ENCODE measurements at regions not wholly inside any gene's neighbourhood (a gene's known extent, or its start where the extent isn't known, plus 50 kb on each side); places are given as distances from the start of the nearest gene placed in this dataset.
"Not testable (repeated sequence)": the region's sequence is repeated elsewhere in the genome, so short reads cannot be mapped to it uniquely, and the experiment has no call there.

- H3K36me3 ChIP-seq (replicated peaks in 1 of 2; ENCODE audit: control insufficient read depth in 1 of 2, insufficient read depth in 2 of 2, low read length in 2 of 2); DNase-seq; H3K4me3 ChIP-seq (replicated peaks in 1 of 3; ENCODE audit: low read depth in 2 of 3, low read length in 3 of 3); H3K79me2 ChIP-seq (ENCODE audit: insufficient read depth, low read length); H3K9ac ChIP-seq (ENCODE audit: insufficient read depth, low read length, poor library complexity, severe bottlenecking); H3K4me1 Mint-ChIP-seq; H3K4me1 ChIP-seq (ENCODE audit: control insufficient read depth in 1 of 2, insufficient read depth in 2 of 2, low read length in 2 of 2); H3K36me3 Mint-ChIP-seq; H3K9me3 ChIP-seq (replicated peaks in 1 of 2; ENCODE audit: control insufficient read depth in 1 of 2, insufficient read depth in 1 of 2, low read length in 2 of 2); H3K4me2 ChIP-seq (replicated peaks; ENCODE audit: extremely low read depth, low read length, poor library complexity, severe bottlenecking); H3K27ac Mint-ChIP-seq; H3K27ac ChIP-seq (ENCODE audit: low read depth in 1 of 2, low read length in 2 of 2); H4K20me1 ChIP-seq (ENCODE audit: insufficient read depth, low read length); H3K9me3 Mint-ChIP-seq; H3K27me3 Mint-ChIP-seq (ENCODE audit: low read depth in 3 of 3); H3K4me3 Mint-ChIP-seq; intact Hi-C loops (cut with micrococcal nuclease); H2AFZ ChIP-seq (ENCODE audit: insufficient read depth, low read depth, low read length, poor library complexity, severe bottlenecking); H3K27me3 ChIP-seq (ENCODE audit: control insufficient read depth in 2 of 2, insufficient read depth in 2 of 2, low read length in 2 of 2): not testable (repeated sequence)
- no CpG with 5 or more reads among the region's 3 CpGs for WGBS (ENCODE audit: insufficient coverage)
Measured at GRCh38 chrY:17812664-17813063, 67.4 kb downstream of the CDY2B start.

GRCh38 chrY:17799915-17800314, 80.1 kb downstream of the CDY2B start:
- H3K79me2 ChIP-seq (ENCODE audit: insufficient read depth, low read length); H3K9ac ChIP-seq (ENCODE audit: insufficient read depth, low read length, poor library complexity, severe bottlenecking); H3K9me3 ChIP-seq (replicated peaks in 1 of 2; ENCODE audit: control insufficient read depth in 1 of 2, insufficient read depth in 1 of 2, low read length in 2 of 2); intact Hi-C loops (cut with micrococcal nuclease); H4K20me1 ChIP-seq (ENCODE audit: insufficient read depth, low read length); H3K27ac ChIP-seq (ENCODE audit: low read depth in 1 of 2, low read length in 2 of 2); H3K36me3 ChIP-seq (replicated peaks in 1 of 2; ENCODE audit: control insufficient read depth in 1 of 2, insufficient read depth in 2 of 2, low read length in 2 of 2); H3K36me3 Mint-ChIP-seq; H3K27ac Mint-ChIP-seq; H3K27me3 ChIP-seq (ENCODE audit: control insufficient read depth in 2 of 2, insufficient read depth in 2 of 2, low read length in 2 of 2); H3K27me3 Mint-ChIP-seq (ENCODE audit: low read depth in 3 of 3); DNase-seq; H3K9me3 Mint-ChIP-seq; H3K4me1 ChIP-seq (ENCODE audit: control insufficient read depth in 1 of 2, insufficient read depth in 2 of 2, low read length in 2 of 2); H3K4me2 ChIP-seq (replicated peaks; ENCODE audit: extremely low read depth, low read length, poor library complexity, severe bottlenecking); H3K4me3 ChIP-seq (replicated peaks in 1 of 3; ENCODE audit: low read depth in 2 of 3, low read length in 3 of 3); H2AFZ ChIP-seq (ENCODE audit: insufficient read depth, low read depth, low read length, poor library complexity, severe bottlenecking); H3K4me1 Mint-ChIP-seq; H3K4me3 Mint-ChIP-seq: not testable (repeated sequence)
- WGBS (ENCODE audit: insufficient coverage), result no CpG with 5 or more reads among the region's 2 CpGs

- H3K27me3 ChIP-seq (ENCODE audit: control insufficient read depth in 2 of 2, insufficient read depth in 2 of 2, low read length in 2 of 2); H3K27ac Mint-ChIP-seq; DNase-seq; H3K4me3 Mint-ChIP-seq; H3K79me2 ChIP-seq (ENCODE audit: insufficient read depth, low read length); H3K4me2 ChIP-seq (replicated peaks; ENCODE audit: extremely low read depth, low read length, poor library complexity, severe bottlenecking); H3K9me3 ChIP-seq (replicated peaks in 1 of 2; ENCODE audit: control insufficient read depth in 1 of 2, insufficient read depth in 1 of 2, low read length in 2 of 2); H3K36me3 ChIP-seq (replicated peaks in 1 of 2; ENCODE audit: control insufficient read depth in 1 of 2, insufficient read depth in 2 of 2, low read length in 2 of 2); H3K27me3 Mint-ChIP-seq (ENCODE audit: low read depth in 3 of 3); H3K9ac ChIP-seq (ENCODE audit: insufficient read depth, low read length, poor library complexity, severe bottlenecking); H3K4me1 Mint-ChIP-seq; H4K20me1 ChIP-seq (ENCODE audit: insufficient read depth, low read length); H3K27ac ChIP-seq (ENCODE audit: low read depth in 1 of 2, low read length in 2 of 2); H3K36me3 Mint-ChIP-seq; H2AFZ ChIP-seq (ENCODE audit: insufficient read depth, low read depth, low read length, poor library complexity, severe bottlenecking); H3K4me3 ChIP-seq (replicated peaks in 1 of 3; ENCODE audit: low read depth in 2 of 3, low read length in 3 of 3); H3K9me3 Mint-ChIP-seq; H3K4me1 ChIP-seq (ENCODE audit: control insufficient read depth in 1 of 2, insufficient read depth in 2 of 2, low read length in 2 of 2); intact Hi-C loops (cut with micrococcal nuclease): not testable (repeated sequence)
- no CpG with 5 or more reads among the region's 3 CpGs for WGBS (ENCODE audit: insufficient coverage)
Measured at GRCh38 chrY:17787214-17787613, 92.8 kb downstream of the CDY2B start.

GRCh38 chrY:17766000-17766699, 113.9 kb downstream of the CDY2B start:
- H3K27ac Mint-ChIP-seq; H3K4me3 Mint-ChIP-seq; H3K9ac ChIP-seq (ENCODE audit: insufficient read depth, low read length, poor library complexity, severe bottlenecking); intact Hi-C loops (cut with micrococcal nuclease); H3K9me3 ChIP-seq (replicated peaks in 1 of 2; ENCODE audit: control insufficient read depth in 1 of 2, insufficient read depth in 1 of 2, low read length in 2 of 2); H3K4me1 Mint-ChIP-seq; H3K4me2 ChIP-seq (replicated peaks; ENCODE audit: extremely low read depth, low read length, poor library complexity, severe bottlenecking); H3K4me3 ChIP-seq (replicated peaks in 1 of 3; ENCODE audit: low read depth in 2 of 3, low read length in 3 of 3); H2AFZ ChIP-seq (ENCODE audit: insufficient read depth, low read depth, low read length, poor library complexity, severe bottlenecking); DNase-seq; H3K36me3 Mint-ChIP-seq; H3K9me3 Mint-ChIP-seq; H3K4me1 ChIP-seq (ENCODE audit: control insufficient read depth in 1 of 2, insufficient read depth in 2 of 2, low read length in 2 of 2); H4K20me1 ChIP-seq (ENCODE audit: insufficient read depth, low read length); H3K36me3 ChIP-seq (replicated peaks in 1 of 2; ENCODE audit: control insufficient read depth in 1 of 2, insufficient read depth in 2 of 2, low read length in 2 of 2); H3K27me3 Mint-ChIP-seq (ENCODE audit: low read depth in 3 of 3); H3K27ac ChIP-seq (ENCODE audit: low read depth in 1 of 2, low read length in 2 of 2); H3K27me3 ChIP-seq (ENCODE audit: control insufficient read depth in 2 of 2, insufficient read depth in 2 of 2, low read length in 2 of 2); H3K79me2 ChIP-seq (ENCODE audit: insufficient read depth, low read length): not testable (repeated sequence)
- WGBS (ENCODE audit: insufficient coverage), result no CpG with 5 or more reads among the region's 6 CpGs
